ENCODE measurements at regions not wholly inside any gene's neighbourhood (a gene's known extent, or its start where the extent isn't known, plus 50 kb on each side); places are given as distances from the start of the nearest gene placed in this dataset.

GRCh38 chr2:64295326-64296139 lies 151.3 kb upstream of the PELI1 start:
- intact Hi-C loops (cut with DNase I): no loop called here
- Histone ChIP-seq H3K4me3 (no peak overlapping the region), H3K9me3 (no peaks in the 10 kb centered on the region), H3K36me3 (no peaks in the 10 kb centered on the region), H3K27ac (no peak overlapping the region), H3K4me1 (ENCODE audit: insufficient read depth) (peaks cover 6% of the 10 kb centered on the region), H3K27me3 (no peaks in the 10 kb centered on the region)
- DNase-seq: no peak
- TF ChIP-seq EP300 (IDR thresholded peaks at IDR 0.05): no peak
- 71 to 76% (median 76%) methylated on average over 5 of the region's 5 CpGs for WGBS, 3 donors

DNA sequence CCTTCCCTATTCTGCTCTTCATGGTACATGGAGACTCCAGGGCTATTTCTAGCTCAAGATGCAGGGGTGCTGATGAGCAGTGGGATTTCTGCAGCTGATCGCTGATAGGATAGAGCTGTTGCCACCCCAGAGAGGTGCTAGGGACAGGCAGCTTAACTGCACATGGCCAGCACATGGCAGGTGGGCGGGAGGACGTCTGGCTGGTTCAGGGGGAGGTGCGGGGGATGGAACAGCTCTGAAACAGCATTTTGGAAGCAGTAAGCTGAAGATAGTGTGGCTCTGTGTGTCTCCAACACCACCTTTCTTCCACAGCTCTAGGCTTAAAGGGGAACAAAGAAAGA lies 151.9 kb upstream of the PELI1 start:
- H3K36me3 ChIP-seq: no peaks in the 10 kb centered on the region
- TF ChIP-seq, protein P1, sequence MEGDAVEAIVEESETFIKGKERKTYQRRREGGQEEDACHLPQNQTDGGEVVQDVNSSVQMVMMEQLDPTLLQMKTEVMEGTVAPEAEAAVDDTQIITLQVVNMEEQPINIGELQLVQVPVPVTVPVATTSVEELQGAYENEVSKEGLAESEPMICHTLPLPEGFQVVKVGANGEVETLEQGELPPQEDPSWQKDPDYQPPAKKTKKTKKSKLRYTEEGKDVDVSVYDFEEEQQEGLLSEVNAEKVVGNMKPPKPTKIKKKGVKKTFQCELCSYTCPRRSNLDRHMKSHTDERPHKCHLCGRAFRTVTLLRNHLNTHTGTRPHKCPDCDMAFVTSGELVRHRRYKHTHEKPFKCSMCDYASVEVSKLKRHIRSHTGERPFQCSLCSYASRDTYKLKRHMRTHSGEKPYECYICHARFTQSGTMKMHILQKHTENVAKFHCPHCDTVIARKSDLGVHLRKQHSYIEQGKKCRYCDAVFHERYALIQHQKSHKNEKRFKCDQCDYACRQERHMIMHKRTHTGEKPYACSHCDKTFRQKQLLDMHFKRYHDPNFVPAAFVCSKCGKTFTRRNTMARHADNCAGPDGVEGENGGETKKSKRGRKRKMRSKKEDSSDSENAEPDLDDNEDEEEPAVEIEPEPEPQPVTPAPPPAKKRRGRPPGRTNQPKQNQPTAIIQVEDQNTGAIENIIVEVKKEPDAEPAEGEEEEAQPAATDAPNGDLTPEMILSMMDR (IDR thresholded peaks at IDR 0.05): no peak
- TF ChIP-seq EP300 (IDR thresholded peaks at IDR 0.05): no peak
- no peak for TF ChIP-seq POLR2A (IDR thresholded peaks at IDR 0.05)
- H3K4me3 ChIP-seq: no peak overlapping the region
- H3K27me3 ChIP-seq: no peaks in the 10 kb centered on the region
- WGBS, 3 donors: 13 to 21% (median 19%) methylated on average over 4 of the region's 4 CpGs
- peaks cover 5% of the 10 kb centered on the region for H3K4me1 ChIP-seq (ENCODE audit: insufficient read depth)
- no peaks in the 10 kb centered on the region for H3K9me3 ChIP-seq
- no peak overlapping the region for H3K27ac ChIP-seq
- intact Hi-C loops (cut with DNase I): no loop called here
- DNase-seq: no peak

GRCh38 chr2:64296695-64297346 lies 152.6 kb upstream of the PELI1 start:
- no peak overlapping the region for H3K27ac ChIP-seq
- H3K9me3 ChIP-seq: no peaks in the 10 kb centered on the region
- WGBS, 3 donors: 25 to 51% (median 30%) methylated on average over 8 of the region's 8 CpGs
- no peaks in the 10 kb centered on the region for H3K27me3 ChIP-seq
- intact Hi-C loops (cut with DNase I): no loop called here
- no peak overlapping the region for H3K4me3 ChIP-seq
- TF ChIP-seq, protein P1 (IDR thresholded peaks at IDR 0.05): no peak
- no peak for TF ChIP-seq POLR2A (IDR thresholded peaks at IDR 0.05)
- no peak for DNase-seq
- H3K36me3 ChIP-seq: no peaks in the 10 kb centered on the region
- H3K4me1 ChIP-seq (ENCODE audit: insufficient read depth): peaks cover 4% of the 10 kb centered on the region

DNA sequence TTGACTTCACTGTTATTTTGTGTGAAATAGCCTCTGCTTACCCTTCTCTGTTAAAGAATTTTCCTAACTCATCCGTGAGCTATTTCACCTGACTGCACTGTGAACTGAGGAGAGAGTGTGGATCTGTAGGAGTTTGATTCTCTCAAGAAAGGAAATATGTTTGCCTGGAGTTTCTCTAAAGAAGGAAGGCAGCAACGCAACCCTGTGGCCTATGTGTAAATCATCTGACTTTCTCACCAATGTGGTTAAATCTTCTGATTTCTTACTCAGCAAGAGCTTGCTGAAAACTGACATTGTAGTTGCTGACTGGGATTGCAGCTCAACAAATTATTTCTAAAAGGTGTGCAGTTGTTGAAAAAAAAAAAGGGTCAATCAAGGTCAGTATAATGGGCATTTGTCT lies 153.9 kb upstream of the PELI1 start:
- Histone ChIP-seq H3K4me3 (no peak overlapping the region), H3K9me3 (no peaks in the 10 kb centered on the region), H3K4me1 (ENCODE audit: insufficient read depth) (peaks cover 4% of the 10 kb centered on the region), H3K36me3 (no peaks in the 10 kb centered on the region), H3K27me3 (no peaks in the 10 kb centered on the region), H3K27ac (no peak overlapping the region)
- DNase-seq: no peak
- intact Hi-C loops (cut with DNase I): no loop called here
- TF ChIP-seq EP300 (IDR thresholded peaks at IDR 0.05) (no peak), POLR2A (IDR thresholded peaks at IDR 0.05) (no peak)
- TF ChIP-seq, protein P1 (IDR thresholded peaks at IDR 0.05): no peak
- 38 to 54% (median 49%) methylated on average over 2 of the region's 2 CpGs for WGBS, 3 donors

- Histone ChIP-seq H3K27me3 (no peaks in the 10 kb centered on the region), H3K4me3 (no peak overlapping the region), H3K4me1 (ENCODE audit: insufficient read depth) (peaks cover 4% of the 10 kb centered on the region), H3K36me3 (no peaks in the 10 kb centered on the region), H3K27ac (no peak overlapping the region), H3K9me3 (no peaks in the 10 kb centered on the region)
- no peak for TF ChIP-seq POLR2A (IDR thresholded peaks at IDR 0.05)
- 88 to 97% (median 92%) methylated on average over 3 of the region's 3 CpGs for WGBS, 3 donors
- no peak for DNase-seq
- intact Hi-C loops (cut with DNase I): no loop called here
These were observed 153.9 kb upstream of the LGALSL start for GRCh38 chr2:64300066-64300465.
